ENCODE measurements at regions not wholly inside any gene's neighbourhood (a gene's known extent, or its start where the extent isn't known, plus 50 kb on each side); places are given as distances from the start of the nearest gene placed in this dataset.

DNA sequence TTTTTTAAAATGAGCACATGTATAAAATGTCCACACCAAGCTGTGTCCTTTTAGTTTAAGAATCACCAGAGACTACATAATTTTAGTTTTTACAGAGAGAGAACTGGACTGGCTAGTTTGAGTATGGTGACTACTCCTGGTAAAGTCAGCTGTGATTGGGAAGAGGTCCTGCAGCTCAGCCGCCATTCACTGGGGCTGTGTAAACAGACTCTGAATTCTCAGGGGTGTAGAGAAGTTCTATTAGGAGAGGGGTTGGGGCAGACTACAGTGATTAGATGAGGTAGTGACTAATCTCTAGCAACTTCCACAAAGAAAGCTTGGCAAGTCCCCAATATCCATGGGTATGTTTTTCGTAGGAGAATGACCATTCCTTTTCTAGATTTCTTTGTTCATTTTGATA is 341.2 kb upstream of the MAP3K7 start:
- Histone ChIP-seq H3K4me3 (ENCODE audit: low read length in 2 of 2) (no peak overlapping the region), H3K36me3 (ENCODE audit: insufficient read depth, low read length) (no peaks in the 10 kb centered on the region), H3K4me1 (ENCODE audit: insufficient read depth, low read length) (no peaks in the 10 kb centered on the region), H3K27ac (ENCODE audit: low read depth, low read length) (no peak overlapping the region), H3K27me3 (ENCODE audit: insufficient read depth, low read length) (no peaks in the 10 kb centered on the region), H3K9me3 (ENCODE audit: control insufficient read depth in 1 of 2, low read length in 2 of 2) (no peaks in the 10 kb centered on the region)
- Mint-ChIP-seq H3K9me3 (no peaks in the 10 kb centered on the region), H3K4me1 (no peaks in the 10 kb centered on the region), H3K27me3 (peaks cover 10 to 11% of the 10 kb centered on the region in 2 donors), H3K4me3 (no peak overlapping the region), H3K36me3 (no peaks in the 10 kb centered on the region), H3K27ac (no peak overlapping the region)
- POLR2A ChIA-PET (ENCODE audit: partially characterized antibody): no interaction called here
- DNase-seq: no peak
- intact Hi-C loops (cut with micrococcal nuclease): no loop called here
- CTCF ChIA-PET (ENCODE audit: partially characterized antibody): no interaction called here

DNA sequence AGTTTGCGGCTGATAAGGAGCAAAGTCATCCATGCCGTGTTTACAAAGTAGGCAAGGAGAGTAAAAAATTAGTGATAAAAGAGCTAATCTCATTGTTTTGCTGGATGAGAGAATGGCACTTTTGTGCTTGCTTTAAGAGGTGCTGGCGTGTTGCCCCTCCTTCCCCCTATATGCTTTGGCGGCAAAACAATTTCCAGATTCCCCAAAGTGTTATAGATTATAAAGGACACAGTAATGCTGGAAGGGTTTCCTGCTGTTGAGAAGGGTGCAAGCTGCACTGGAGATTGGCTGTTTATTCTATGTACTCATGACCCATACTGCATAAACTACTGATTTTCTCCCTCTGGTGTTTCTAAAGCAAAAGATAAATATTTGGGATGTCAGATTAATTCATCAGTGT is 338.9 kb upstream of the MAP3K7 start:
- Histone ChIP-seq H3K9me3 (ENCODE audit: control insufficient read depth in 1 of 2, low read length in 2 of 2) (no peaks in the 10 kb centered on the region), H3K4me3 (ENCODE audit: low read length in 2 of 2) (no peak overlapping the region), H3K36me3 (ENCODE audit: insufficient read depth, low read length) (no peaks in the 10 kb centered on the region), H3K27ac (ENCODE audit: low read depth, low read length) (no peak overlapping the region), H3K27me3 (ENCODE audit: insufficient read depth, low read length) (no peaks in the 10 kb centered on the region), H3K4me1 (ENCODE audit: insufficient read depth, low read length) (no peaks in the 10 kb centered on the region)
- H3K4me3 Mint-ChIP-seq: no peak overlapping the region
- ChIA-PET CTCF (ENCODE audit: partially characterized antibody) (no interaction called here), POLR2A (ENCODE audit: partially characterized antibody) (no interaction called here)
- no peak for DNase-seq
- H3K27ac Mint-ChIP-seq: no peak overlapping the region
- H3K27me3 Mint-ChIP-seq: peaks cover 1 to 2% of the 10 kb centered on the region in 2 donors
- H3K36me3 Mint-ChIP-seq: no peaks in the 10 kb centered on the region
- H3K4me1 Mint-ChIP-seq: no peaks in the 10 kb centered on the region
- intact Hi-C loops (cut with micrococcal nuclease): no loop called here
- no peaks in the 10 kb centered on the region for H3K9me3 Mint-ChIP-seq

DNA sequence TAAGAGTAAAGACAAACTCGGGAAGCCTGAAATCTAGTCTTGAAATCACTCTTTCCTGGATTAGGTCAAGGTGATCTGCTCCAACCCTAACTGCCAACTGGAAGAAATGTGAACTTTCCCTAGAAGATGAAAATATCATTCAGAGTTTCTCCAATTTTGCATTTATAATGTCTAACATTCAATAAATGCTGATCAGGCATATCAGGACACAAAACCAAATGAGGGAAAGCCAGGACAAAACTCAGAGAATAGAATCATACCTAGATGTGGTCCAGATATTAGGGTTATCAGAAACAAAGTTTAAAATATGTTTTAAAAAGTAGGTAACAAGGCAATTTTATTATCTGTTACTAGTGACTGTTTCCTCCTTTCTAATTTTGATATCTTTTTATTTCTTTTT is 335.5 kb upstream of the MAP3K7 start:
- Mint-ChIP-seq H3K4me3 (no peak overlapping the region), H3K9me3 (no peaks in the 10 kb centered on the region), H3K36me3 (no peaks in the 10 kb centered on the region), H3K27me3 (peaks cover 0 to 5% of the 10 kb centered on the region in 2 donors), H3K4me1 (no peaks in the 10 kb centered on the region), H3K27ac (no peak overlapping the region)
- Histone ChIP-seq H3K9me3 (ENCODE audit: control insufficient read depth in 1 of 2, low read length in 2 of 2) (no peaks in the 10 kb centered on the region), H3K4me1 (ENCODE audit: insufficient read depth, low read length) (no peaks in the 10 kb centered on the region), H3K27me3 (ENCODE audit: insufficient read depth, low read length) (no peaks in the 10 kb centered on the region), H3K4me3 (ENCODE audit: low read length in 2 of 2) (no peak overlapping the region), H3K36me3 (ENCODE audit: insufficient read depth, low read length) (no peaks in the 10 kb centered on the region), H3K27ac (ENCODE audit: low read depth, low read length) (no peak overlapping the region)
- POLR2A ChIA-PET (ENCODE audit: partially characterized antibody): no interaction called here
- no peak for DNase-seq
- intact Hi-C loops (cut with micrococcal nuclease): no loop called here
- CTCF ChIA-PET (ENCODE audit: partially characterized antibody): no interaction called here

DNA sequence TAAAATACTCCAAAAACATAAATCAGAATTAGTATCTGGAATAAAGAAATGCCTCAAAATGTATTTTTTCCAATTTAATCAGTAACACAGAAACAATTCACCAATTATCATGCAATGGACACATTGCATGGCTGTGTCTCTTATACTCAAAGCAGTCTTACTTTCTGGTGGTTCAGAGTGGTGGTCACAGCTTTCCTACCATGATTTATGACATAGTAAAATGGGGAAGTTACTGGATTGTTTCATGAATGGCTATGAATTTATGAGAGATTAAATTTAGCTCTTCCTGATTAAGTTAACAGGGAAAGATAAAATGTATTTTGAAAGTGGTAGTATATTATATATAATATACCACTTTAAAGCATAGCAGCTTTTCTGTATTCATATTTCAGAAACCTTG is 331.5 kb upstream of the MAP3K7 start:
- Mint-ChIP-seq H3K27ac (no peak overlapping the region), H3K36me3 (no peaks in the 10 kb centered on the region), H3K27me3 (peaks cover 6 to 13% of the 10 kb centered on the region in 2 donors), H3K4me3 (no peak overlapping the region), H3K9me3 (peaks cover 0 to 9% (median 6%) of the 10 kb centered on the region in 8 donors), H3K4me1 (no peaks in the 10 kb centered on the region)
- intact Hi-C loops (cut with micrococcal nuclease): no loop called here
- no peak for DNase-seq
- no peaks in the 10 kb centered on the region for H3K4me1 ChIP-seq (ENCODE audit: insufficient read depth, low read length)
- H3K36me3 ChIP-seq (ENCODE audit: insufficient read depth, low read length): no peaks in the 10 kb centered on the region
- no peak overlapping the region for H3K4me3 ChIP-seq (ENCODE audit: low read length in 2 of 2)
- CTCF ChIA-PET (ENCODE audit: partially characterized antibody): no interaction called here
- H3K27me3 ChIP-seq (ENCODE audit: insufficient read depth, low read length): no peaks in the 10 kb centered on the region
- H3K9me3 ChIP-seq (ENCODE audit: control insufficient read depth in 1 of 2, low read length in 2 of 2): no peaks in the 10 kb centered on the region
- POLR2A ChIA-PET (ENCODE audit: partially characterized antibody): no interaction called here
- no peak overlapping the region for H3K27ac ChIP-seq (ENCODE audit: low read depth, low read length)

DNA sequence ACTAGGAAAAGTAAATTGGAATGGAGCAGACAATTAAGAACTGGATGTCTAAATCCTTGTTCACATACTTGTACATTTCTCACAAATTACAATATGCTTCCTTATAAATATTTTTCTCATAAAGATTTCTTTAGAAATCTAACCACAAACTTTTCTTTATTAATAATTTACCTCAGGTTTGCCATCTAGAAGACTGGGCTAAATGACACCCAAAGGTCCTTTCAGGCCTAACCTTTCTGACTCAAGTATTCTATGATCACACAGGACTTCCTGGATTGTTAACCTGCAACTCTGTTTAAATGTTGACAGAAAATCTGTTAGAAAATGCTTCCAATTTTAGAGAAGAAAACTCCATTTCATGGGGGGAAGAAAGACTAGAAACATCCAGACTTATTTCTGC is 330.5 kb upstream of the MAP3K7 start:
- ChIA-PET CTCF (ENCODE audit: partially characterized antibody) (no interaction called here), POLR2A (ENCODE audit: partially characterized antibody) (no interaction called here)
- H3K9me3 Mint-ChIP-seq: peaks cover 0 to 9% (median 6%) of the 10 kb centered on the region in 8 donors
- H3K36me3 Mint-ChIP-seq: no peaks in the 10 kb centered on the region
- no peak overlapping the region for H3K27ac Mint-ChIP-seq
- H3K27me3 Mint-ChIP-seq: peaks cover 6 to 13% of the 10 kb centered on the region in 2 donors
- no peaks in the 10 kb centered on the region for H3K9me3 ChIP-seq (ENCODE audit: control insufficient read depth in 1 of 2, low read length in 2 of 2)
- no peaks in the 10 kb centered on the region for H3K27me3 ChIP-seq (ENCODE audit: insufficient read depth, low read length)
- no peaks in the 10 kb centered on the region for H3K4me1 ChIP-seq (ENCODE audit: insufficient read depth, low read length)
- no peak for DNase-seq
- no peaks in the 10 kb centered on the region for H3K36me3 ChIP-seq (ENCODE audit: insufficient read depth, low read length)
- H3K4me3 ChIP-seq (ENCODE audit: low read length in 2 of 2): no peak overlapping the region
- intact Hi-C loops (cut with micrococcal nuclease): no loop called here
- no peaks in the 10 kb centered on the region for H3K4me1 Mint-ChIP-seq
- H3K27ac ChIP-seq (ENCODE audit: low read depth, low read length): no peak overlapping the region
- H3K4me3 Mint-ChIP-seq: no peak overlapping the region

DNA sequence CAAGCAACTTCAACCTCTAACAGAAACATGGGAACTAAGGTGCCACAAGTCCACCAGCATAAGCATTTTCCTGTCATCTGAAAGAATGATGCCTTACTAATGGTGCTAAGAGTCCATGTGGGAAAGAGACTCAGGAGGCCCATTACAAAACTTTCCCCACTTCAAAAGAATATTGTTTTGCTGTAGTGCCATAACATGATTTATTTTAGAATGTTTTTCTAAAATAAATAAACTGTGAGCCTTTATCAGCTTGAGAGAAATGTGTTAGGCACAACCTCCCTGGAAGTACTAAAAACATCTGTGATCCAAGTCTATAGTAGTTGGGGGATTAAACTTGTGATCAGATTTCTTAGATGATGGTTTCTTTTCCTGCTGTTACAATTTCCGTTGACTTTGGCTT is 330.1 kb upstream of the MAP3K7 start:
- DNase-seq: no peak
- no peaks in the 10 kb centered on the region for H3K4me1 ChIP-seq (ENCODE audit: insufficient read depth, low read length)
- H3K4me1 Mint-ChIP-seq: no peaks in the 10 kb centered on the region
- CTCF ChIA-PET (ENCODE audit: partially characterized antibody): no interaction called here
- no peaks in the 10 kb centered on the region for H3K36me3 ChIP-seq (ENCODE audit: insufficient read depth, low read length)
- H3K27me3 Mint-ChIP-seq: peaks cover 6 to 13% of the 10 kb centered on the region in 2 donors
- H3K27me3 ChIP-seq (ENCODE audit: insufficient read depth, low read length): no peaks in the 10 kb centered on the region
- no peak overlapping the region for H3K27ac ChIP-seq (ENCODE audit: low read depth, low read length)
- H3K4me3 ChIP-seq (ENCODE audit: low read length in 2 of 2): no peak overlapping the region
- no peak overlapping the region for H3K4me3 Mint-ChIP-seq
- intact Hi-C loops (cut with micrococcal nuclease): no loop called here
- no peaks in the 10 kb centered on the region for H3K9me3 ChIP-seq (ENCODE audit: control insufficient read depth in 1 of 2, low read length in 2 of 2)
- H3K36me3 Mint-ChIP-seq: no peaks in the 10 kb centered on the region
- peaks cover 0 to 9% (median 6%) of the 10 kb centered on the region in 8 donors for H3K9me3 Mint-ChIP-seq
- POLR2A ChIA-PET (ENCODE audit: partially characterized antibody): no interaction called here
- H3K27ac Mint-ChIP-seq: no peak overlapping the region

DNA sequence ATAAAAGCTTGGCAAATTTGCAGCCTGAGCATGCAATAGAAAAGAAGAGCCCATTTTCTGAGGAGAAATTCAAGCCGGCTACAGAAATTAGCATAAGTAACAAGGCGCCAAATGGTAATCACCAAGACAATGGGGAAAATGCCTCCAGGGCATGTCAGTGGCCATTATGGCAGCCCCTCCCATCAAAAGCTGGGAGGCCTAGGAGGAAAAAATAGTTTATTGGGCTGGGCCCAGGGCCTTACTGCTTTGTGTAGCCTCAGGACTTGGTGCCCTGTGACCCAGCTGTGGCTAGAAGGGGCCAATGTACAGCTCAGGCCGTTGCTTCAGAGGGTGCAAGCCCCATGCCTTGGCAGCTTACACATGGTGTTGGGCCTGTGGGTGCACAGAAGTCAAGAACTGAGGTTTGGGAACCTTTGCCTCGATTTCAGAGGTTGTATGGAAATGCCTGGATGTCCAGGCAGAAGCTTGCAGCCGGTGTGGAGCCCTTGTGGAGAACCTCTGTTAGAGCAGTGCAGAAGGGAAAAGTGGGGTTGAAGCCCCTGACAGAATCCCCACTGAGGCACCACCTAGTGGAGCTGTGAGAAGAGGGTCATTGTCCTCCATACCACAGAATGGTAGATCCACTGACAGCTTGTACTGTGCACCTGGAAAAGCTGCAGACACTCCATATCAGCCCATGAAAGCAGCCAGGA is 328.5 kb upstream of the MAP3K7 start:
- Mint-ChIP-seq H3K4me3 (no peak overlapping the region), H3K27ac (no peak overlapping the region), H3K9me3 (peaks cover 0 to 9% (median 6%) of the 10 kb centered on the region in 8 donors), H3K4me1 (no peaks in the 10 kb centered on the region), H3K36me3 (no peaks in the 10 kb centered on the region), H3K27me3 (peaks cover 6 to 14% of the 10 kb centered on the region in 2 donors)
- no peak overlapping the region for H3K4me3 ChIP-seq (ENCODE audit: low read length in 2 of 2)
- H3K27ac ChIP-seq (ENCODE audit: low read depth, low read length): no peak overlapping the region
- H3K9me3 ChIP-seq (ENCODE audit: control insufficient read depth in 1 of 2, low read length in 2 of 2): no peaks in the 10 kb centered on the region
- no peaks in the 10 kb centered on the region for H3K36me3 ChIP-seq (ENCODE audit: insufficient read depth, low read length)
- no peaks in the 10 kb centered on the region for H3K4me1 ChIP-seq (ENCODE audit: insufficient read depth, low read length)
- no peaks in the 10 kb centered on the region for H3K27me3 ChIP-seq (ENCODE audit: insufficient read depth, low read length)
- DNase-seq: no peak
- ChIA-PET POLR2A (ENCODE audit: partially characterized antibody) (no interaction called here), CTCF (ENCODE audit: partially characterized antibody) (no interaction called here)
- intact Hi-C loops (cut with micrococcal nuclease): no loop called here

DNA sequence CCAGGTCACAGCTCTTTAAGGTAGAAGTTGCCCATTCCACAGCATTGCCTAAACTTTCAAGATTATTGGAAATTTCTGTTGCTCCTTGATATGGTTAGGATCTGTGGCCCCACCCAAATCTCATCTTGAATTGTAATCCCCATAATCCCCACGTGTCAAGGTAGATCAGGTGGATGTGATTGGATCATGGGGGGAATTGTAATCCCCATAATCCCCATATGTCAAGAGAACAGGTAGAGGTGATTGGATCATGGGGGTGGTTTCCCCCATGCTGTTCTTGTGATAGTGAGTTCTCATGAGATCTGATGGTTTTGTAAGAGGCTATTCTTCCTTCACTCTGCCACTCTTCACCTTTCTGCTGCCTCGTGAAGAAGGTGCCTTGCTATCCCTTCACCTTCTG is 327.4 kb upstream of the MAP3K7 start:
- Histone ChIP-seq H3K4me3 (ENCODE audit: low read length in 2 of 2) (no peak overlapping the region), H3K4me1 (ENCODE audit: insufficient read depth, low read length) (no peaks in the 10 kb centered on the region), H3K27me3 (ENCODE audit: insufficient read depth, low read length) (no peaks in the 10 kb centered on the region), H3K36me3 (ENCODE audit: insufficient read depth, low read length) (no peaks in the 10 kb centered on the region), H3K27ac (ENCODE audit: low read depth, low read length) (no peak overlapping the region), H3K9me3 (ENCODE audit: control insufficient read depth in 1 of 2, low read length in 2 of 2) (no peaks in the 10 kb centered on the region)
- H3K4me3 Mint-ChIP-seq: no peak overlapping the region
- CTCF ChIA-PET (ENCODE audit: partially characterized antibody): no interaction called here
- no peak overlapping the region for H3K27ac Mint-ChIP-seq
- H3K4me1 Mint-ChIP-seq: no peaks in the 10 kb centered on the region
- H3K27me3 Mint-ChIP-seq: peaks cover 6 to 14% of the 10 kb centered on the region in 2 donors
- intact Hi-C loops (cut with micrococcal nuclease): no loop called here
- peaks cover 0 to 9% (median 6%) of the 10 kb centered on the region in 8 donors for H3K9me3 Mint-ChIP-seq
- H3K36me3 Mint-ChIP-seq: no peaks in the 10 kb centered on the region
- DNase-seq: no peak
- POLR2A ChIA-PET (ENCODE audit: partially characterized antibody): no interaction called here
